BE2C (cell line): ENCODE measurements at regions not wholly inside any gene's neighbourhood (a gene's known extent, or its start where the extent isn't known, plus 50 kb on each side); places are given as distances from the start of the nearest gene placed in this dataset.

Source experiments
- DNase-seq: peaks from one replicate; pipeline ENCODE4 v3.0.0-alpha.2; 2020
- H3K27me3 ChIP-seq: fragments of 250-450 bp; sonication (Bioruptor Pico); 2 replicates; pipeline ENCODE4 v1.5.1; 2020; ENCODE audit warnings: mild to moderate bottlenecking
- H3K36me3 ChIP-seq: fragments of 250-450 bp; sonication (Bioruptor Pico); 2 replicates; pipeline ENCODE4 v1.5.1; 2020; ENCODE audit warnings: mild to moderate bottlenecking
- H3K4me1 ChIP-seq: fragments of 250-450 bp; sonication (Bioruptor Pico); 2 replicates; pipeline ENCODE4 v1.5.1; 2020
- H3K4me3 ChIP-seq: 2 replicates; pipeline ENCODE4 v1.5.1; 2011; ENCODE audit warnings: low read depth, low read length
- H3K9me3 ChIP-seq: fragments of 250-450 bp; sonication (Bioruptor Pico); 2 replicates; pipeline ENCODE4 v1.5.1; 2020
- CTCF ChIP-seq: IDR thresholded peaks from 2 replicates; pipeline ENCODE4 v1.5.1; 2012; ENCODE audit warnings: mild to moderate bottlenecking, low read depth, low read length

- Histone ChIP-seq H3K36me3 (no peaks in the 10 kb centered on the region), H3K27me3 (no peaks in the 10 kb centered on the region), H3K9me3 (no peaks in the 10 kb centered on the region), H3K4me1 (no peaks in the 10 kb centered on the region), H3K4me3 (no peak overlapping the region)
- DNase-seq = no peak
- TF ChIP-seq CTCF = no peak
Measured at GRCh38 chrX:25178555-25178954, 162.8 kb upstream of the ARX start.

- H3K4me1 ChIP-seq = no peaks in the 10 kb centered on the region
- H3K27me3 ChIP-seq = no peaks in the 10 kb centered on the region
- no peaks in the 10 kb centered on the region for H3K36me3 ChIP-seq
- no peak overlapping the region for H3K4me3 ChIP-seq
- TF ChIP-seq CTCF = no peak
- DNase-seq = no peak
- no peaks in the 10 kb centered on the region for H3K9me3 ChIP-seq
Measured at GRCh38 chrX:25175743-25176142, 160.0 kb upstream of the ARX start.

- Histone ChIP-seq H3K4me3 (no peak overlapping the region), H3K9me3 (no peaks in the 10 kb centered on the region), H3K4me1 (no peaks in the 10 kb centered on the region), H3K36me3 (no peaks in the 10 kb centered on the region), H3K27me3 (no peaks in the 10 kb centered on the region)
- DNase-seq = no peak
- no peak for TF ChIP-seq CTCF
Measured at GRCh38 chrX:25175171-25175570, 159.4 kb upstream of the ARX start.

GRCh38 chrX:25166546-25166945 lies 150.8 kb upstream of the ARX start:
- H3K9me3 ChIP-seq = no peaks in the 10 kb centered on the region
- H3K4me1 ChIP-seq = no peaks in the 10 kb centered on the region
- TF ChIP-seq CTCF = no peak
- H3K36me3 ChIP-seq = no peaks in the 10 kb centered on the region
- no peak overlapping the region for H3K4me3 ChIP-seq
- DNase-seq = no peak
- H3K27me3 ChIP-seq = no peaks in the 10 kb centered on the region

- Histone ChIP-seq H3K36me3 (no peaks in the 10 kb centered on the region), H3K4me3 (no peak overlapping the region), H3K4me1 (no peaks in the 10 kb centered on the region), H3K27me3 (no peaks in the 10 kb centered on the region), H3K9me3 (no peaks in the 10 kb centered on the region)
- no peak for TF ChIP-seq CTCF
- no peak for DNase-seq
Measured at GRCh38 chrX:25166145-25166544, 150.4 kb upstream of the ARX start.

- no peaks in the 10 kb centered on the region for H3K4me1 ChIP-seq
- DNase-seq = no peak
- no peaks in the 10 kb centered on the region for H3K27me3 ChIP-seq
- no peaks in the 10 kb centered on the region for H3K9me3 ChIP-seq
- H3K4me3 ChIP-seq = no peak overlapping the region
- TF ChIP-seq CTCF = no peak
- no peaks in the 10 kb centered on the region for H3K36me3 ChIP-seq
Measured at GRCh38 chrX:25158635-25159034, 142.9 kb upstream of the ARX start.
